GM21360 (cell line): ENCODE measurements at regions not wholly inside any gene's neighbourhood (a gene's known extent, or its start where the extent isn't known, plus 50 kb on each side); places are given as distances from the start of the nearest gene placed in this dataset.
"Not testable (repeated sequence)": the region's sequence is repeated elsewhere in the genome, so short reads cannot be mapped to it uniquely, and the experiment has no call there.

ENCODE experiments used
- ATAC-seq: cut with Tn5 transposase; IDR thresholded peaks from one replicate; pipeline ENCODE4 v1.9.1; 2021; ENCODE audit warnings: mild to moderate bottlenecking, moderate library complexity; ENCODE audit not compliant: unreplicated experiment

DNA sequence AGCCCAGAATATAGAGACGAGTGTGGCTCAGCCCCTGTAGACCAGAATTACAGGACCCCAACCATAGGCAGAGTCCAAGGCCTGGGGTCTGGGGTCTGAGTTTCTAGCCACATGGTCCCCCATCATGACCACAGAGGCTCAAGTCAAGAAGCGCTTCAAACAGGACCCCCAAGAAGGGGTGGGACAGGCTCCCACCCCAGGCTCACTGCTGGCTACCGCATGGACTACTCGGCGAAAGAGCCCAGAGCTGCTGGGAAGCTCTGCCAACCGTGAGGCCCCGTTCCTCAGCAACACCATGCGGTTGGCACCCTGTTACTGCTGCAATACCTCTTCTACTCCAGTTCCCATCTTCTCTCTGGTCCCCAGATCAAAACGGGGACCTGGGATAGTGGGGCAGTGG lies 254.8 kb downstream of the TEX29 start:
- ATAC-seq: no peak

DNA sequence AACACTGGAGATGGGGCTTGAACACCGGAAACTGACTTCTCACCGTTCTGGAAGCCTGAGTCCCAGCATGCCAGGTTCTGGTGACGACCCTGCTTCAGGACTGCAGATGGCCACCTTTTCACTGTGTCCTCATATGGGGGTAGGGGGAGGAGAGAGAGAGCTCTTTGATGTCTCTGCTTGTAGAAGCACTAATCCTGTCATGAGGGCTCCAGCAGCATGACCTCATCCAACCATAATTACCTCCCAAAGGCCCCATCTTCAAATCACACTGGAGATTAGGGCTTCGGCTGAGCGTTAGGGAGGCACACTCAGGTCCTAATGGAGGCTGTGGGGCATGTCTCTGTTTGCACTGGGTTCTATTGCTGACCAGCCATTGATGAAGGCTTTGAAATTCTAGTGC lies 255.3 kb downstream of the TEX29 start:
- ATAC-seq: no peak

DNA sequence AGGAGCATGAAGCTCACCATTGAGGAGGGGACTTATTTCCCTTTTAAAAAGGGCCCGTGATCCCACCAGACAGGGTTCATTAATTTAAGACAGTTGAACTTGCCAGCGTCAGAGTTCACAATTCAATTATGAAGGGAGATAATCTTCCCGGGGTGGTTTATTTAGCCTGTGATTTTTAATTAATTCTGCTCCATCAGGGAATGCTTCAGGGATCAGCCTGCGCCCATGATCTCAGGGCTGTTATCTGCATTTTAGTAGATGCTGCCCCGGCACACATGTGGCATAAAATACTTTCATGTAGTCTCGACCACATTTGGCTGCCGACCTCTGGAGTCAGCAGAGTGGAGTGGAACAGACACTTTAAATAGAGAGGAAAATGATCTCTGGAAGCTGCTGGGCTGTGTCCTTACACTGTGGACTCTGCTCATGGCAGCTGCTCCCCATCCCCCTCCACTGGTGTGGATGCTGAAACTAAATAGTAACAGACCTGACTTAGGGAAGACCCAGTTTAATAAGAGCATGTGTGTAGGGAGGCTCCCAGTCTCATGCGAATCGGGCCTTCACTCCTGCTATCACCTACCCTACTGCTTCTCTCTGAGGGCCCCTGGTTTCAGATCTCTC lies 256.9 kb downstream of the TEX29 start:
- ATAC-seq: no peak

DNA sequence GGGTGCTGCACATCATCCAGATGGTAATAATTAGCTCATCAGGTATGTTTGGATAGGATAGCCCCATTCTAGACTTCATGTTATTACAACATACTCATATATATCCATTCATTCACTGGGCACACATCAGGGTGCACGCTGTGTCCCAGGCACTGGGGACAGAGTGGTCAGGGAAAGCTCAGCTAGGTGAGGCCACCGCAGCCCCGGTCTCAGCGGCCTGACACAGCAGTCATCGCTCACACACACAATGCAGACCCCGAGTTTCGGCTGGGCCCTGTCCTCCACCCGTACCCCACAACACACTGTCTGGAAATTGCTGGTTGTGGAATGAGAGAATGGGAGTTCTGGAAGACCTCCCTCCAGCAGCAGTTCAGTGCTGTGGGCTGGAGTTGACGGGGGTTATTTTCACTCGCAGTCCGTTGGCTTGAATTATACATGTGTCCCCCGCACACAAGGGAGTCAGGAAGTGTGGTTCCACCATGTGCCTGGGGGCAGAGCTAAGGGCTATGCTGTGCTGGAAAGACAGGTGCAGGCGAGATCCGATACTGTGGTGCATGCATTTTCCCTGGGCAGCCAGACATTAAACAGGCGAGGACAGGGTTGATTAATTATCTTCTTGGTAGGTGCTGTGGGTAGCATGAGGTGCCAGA lies 257.6 kb downstream of the TEX29 start:
- no peak for ATAC-seq

DNA sequence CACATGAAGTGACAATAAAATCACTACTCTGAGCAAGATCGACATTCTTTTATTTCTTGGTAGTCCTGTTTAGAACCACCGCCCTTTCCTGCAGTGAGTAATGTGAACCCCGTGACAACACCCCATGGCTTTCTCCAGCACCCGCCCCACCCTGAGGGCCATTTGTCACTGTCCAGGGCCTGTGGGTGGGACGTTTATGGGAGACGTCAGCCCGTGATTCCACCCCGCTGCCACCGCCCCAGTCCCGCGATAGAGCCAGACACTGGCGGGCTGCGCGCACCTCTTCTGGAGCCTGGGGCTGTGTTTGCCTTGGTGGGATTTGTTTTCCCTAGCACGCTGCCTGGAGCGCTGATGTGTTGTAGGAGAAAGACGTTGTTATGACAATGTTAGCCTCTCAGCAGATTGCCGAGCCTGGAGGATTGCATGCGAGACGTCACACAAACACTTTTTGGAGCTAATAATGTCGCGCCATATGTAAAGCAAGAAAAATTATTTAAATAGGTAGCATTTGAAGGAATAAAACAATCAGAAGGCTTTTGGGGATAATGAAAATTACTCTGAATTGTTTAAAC lies 263.7 kb downstream of the TEX29 start:
- ATAC-seq: no peak

DNA sequence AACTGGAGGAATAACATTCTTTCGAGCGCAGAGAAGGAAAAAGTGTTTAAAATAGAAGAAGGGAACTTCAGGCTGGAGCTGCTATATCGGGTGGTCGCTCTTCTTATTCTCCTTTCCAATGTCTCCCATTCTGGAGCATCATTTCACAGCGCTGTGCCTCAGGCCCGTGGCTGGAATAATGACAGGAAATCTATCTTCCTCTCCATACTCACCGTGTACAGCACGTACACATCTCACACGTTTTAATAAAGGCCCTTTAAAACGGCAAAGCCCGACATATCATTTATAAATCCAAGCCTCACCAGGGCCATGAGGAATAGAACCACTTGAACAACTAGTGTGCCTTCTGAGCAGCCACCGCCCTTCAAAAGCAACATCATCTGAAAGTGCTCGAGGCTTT lies 264.4 kb downstream of the TEX29 start:
- no peak for ATAC-seq

DNA sequence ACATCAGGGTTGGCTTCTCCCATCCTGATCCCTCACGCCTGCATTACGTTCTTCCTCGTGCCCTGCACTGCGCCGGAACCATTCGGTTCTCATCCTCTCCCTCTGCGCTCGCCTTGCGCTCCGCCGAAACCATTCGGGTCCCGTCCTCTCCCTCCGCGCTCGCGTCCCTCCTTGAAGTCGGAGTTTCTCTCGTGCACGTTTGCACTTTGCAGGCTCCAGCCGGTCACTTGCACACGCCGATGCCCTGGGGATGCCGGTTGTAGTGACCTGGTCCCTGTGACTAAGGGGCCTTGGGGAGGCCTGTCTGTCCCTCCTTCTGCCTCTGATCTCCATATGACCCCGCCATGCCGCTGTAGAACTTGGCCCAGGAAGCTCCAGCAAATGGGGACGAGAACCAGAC lies 265.8 kb downstream of the TEX29 start:
- no peak for ATAC-seq

DNA sequence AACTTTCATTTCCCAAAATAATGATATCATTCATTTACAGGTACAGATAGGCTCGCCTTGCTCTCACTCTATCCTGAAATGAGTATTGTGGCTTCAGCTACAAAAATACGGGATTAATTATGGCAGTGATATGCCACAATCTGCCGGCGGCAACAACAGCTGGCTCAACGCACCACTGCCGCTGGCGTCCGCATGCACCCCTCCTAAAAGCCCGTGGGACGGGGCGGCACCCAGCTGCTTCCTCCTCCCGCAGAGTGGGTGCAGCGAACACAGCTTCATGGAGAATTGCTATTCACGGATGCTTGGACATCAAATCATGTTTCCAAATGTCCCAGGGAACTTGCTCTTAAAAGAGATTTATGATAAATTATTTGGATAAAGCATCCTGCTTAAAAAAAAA lies 266.8 kb downstream of the TEX29 start:
- no peak for ATAC-seq

DNA sequence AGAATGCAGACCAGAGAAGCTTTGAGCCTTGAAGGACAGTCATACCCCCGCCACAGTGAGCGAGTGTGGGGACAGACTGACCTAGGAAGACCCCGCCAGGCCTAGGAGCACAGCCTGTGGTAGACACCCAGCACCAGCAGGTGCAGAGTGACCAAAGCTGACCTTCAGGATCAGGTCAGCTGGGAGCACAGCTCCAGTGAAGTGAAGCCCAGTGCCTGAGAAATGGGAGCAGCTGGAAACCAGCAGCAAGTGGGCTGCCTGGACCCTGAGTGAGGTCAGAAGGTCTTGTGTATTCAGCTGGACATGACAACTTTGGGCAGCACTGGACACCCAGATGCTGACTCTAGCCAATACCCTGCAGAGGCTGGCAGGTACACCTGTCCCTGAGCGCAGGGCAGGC lies 268.9 kb downstream of the TEX29 start:
- ATAC-seq: no peak

DNA sequence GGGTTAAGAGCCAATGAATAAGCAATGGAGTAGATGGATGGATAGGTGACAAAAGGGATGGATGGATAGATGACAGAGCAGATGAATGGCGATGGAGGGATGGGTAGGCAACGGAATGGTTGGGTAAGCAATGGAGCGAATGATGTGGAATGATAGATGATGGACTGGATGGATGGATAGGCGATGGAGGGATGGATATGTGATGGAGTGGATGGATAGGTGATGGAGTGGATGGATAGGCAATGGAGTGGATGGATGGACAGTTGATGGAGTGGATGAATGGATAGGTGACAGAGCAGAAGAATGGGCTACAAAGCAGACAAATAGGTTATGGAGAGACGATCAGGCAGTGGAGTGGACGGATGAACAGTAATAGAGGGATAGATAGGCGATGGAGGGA lies 269.6 kb downstream of the TEX29 start:
- no peak for ATAC-seq

DNA sequence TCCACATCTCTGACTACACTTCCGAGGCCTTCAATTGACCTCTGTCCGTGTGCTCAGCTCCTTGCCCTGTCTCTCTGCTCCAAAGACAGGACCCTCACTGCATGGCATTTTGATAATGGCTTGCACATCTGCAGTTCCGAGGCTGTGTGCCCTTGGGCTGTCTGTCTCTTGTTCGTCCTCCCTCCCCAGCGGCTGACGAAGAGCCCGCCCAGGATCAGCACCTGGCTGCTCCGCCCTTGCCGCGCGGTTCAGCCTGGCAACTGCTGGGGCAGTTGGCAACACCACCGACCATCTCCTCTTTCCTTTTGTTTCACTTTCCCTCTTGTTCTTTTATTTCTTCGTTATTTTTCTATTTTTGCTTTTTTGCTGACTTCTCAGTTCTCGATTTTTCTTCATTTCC lies 270.4 kb downstream of the TEX29 start:
- ATAC-seq: no peak

DNA sequence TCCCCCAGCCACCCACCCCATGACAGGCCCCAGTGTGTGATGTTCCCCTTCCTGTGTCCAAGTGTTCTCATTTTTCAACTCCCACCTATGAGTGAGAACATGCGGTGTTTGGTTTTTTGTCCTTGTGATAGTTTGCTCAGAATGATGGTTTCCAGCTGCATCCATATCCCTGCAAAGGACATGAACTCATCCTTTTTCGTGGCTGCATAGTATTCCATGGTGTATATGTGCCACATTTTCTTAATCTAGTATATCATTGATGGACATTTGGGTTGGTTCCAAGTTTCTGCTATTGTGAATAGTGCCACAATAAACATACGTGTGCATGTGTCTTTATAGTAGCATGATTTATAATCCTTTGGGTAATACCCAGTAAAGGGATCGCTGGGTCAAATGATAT lies 273.0 kb downstream of the TEX29 start:
- not testable (repeated sequence) for ATAC-seq

DNA sequence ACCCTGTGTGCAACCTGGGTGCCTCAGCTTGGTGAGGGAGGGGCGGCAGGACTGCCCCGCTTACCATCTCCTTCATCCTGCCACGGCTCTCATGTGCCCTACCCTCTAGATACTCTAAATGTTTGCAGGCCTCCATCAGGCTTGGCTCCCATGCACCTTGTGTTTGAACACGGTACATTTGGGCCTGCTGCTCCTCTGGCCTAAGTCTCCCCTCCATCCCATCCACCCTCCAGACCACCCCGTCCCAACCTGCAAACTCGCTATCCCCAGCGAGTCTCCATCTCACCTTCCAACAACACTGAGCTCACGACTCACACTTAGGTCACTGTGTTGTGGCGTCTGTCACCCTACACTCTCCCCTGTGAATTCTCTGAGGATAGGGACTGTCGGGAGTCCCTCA lies 274.2 kb downstream of the TEX29 start:
- ATAC-seq: no peak

DNA sequence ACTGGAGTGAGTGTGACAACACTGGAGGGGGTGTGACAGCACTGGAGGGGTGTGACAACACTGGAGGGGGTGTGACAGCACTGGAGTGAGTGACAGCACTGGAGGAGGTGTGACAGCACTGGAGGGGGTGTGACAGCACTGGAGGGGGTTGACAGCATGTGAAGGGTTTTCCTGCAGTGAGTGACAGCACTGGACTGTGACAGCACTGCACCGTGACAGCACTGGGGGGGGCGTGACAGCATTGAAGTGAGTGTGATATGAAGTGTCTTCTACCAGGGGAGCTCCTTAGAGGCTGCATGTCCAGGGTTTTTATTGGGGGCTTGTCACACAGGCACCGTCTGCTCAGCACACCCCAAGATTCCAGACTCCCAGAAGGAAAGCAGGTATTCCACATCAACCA lies 274.8 kb downstream of the TEX29 start:
- no peak for ATAC-seq

DNA sequence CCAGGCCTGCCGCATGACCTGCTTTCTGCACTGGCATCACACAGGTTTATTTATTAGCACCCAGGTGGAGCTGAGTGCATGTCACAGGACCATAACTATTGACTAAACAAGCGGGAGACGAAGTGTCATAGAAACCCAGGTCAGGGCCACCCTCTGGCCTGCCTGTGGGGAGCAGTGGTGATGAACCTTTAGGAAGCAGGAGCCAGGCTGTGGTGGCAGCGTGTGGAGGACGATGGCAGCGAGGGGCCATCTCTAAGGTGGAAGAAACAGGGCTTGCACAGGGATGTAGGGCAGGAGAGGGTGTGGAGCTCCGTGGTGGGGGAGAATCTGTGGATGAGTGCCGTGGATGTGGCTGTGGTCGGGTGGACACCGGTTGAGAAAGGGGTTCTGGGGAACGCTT lies 275.3 kb downstream of the TEX29 start:
- no peak for ATAC-seq

DNA sequence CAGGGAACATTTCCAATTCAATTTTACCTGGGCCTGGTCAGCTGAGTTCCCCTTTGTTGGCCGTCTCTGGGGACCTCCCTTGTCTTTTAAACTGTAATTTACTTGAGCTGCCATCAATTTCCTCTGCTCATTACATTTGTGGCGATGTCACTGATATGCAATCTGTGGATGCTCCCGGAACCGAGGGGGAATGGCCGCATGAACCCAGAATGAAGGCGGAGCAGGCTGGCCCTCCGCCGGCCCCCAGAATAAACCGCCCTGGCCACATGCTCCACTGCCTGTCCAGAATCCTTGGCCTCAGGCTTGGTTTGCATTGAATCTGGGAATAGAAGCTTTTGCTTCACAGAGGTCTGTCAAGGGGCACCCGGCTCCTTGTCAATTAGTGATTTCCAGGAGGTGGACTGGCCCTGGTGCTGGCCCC lies 276.8 kb downstream of the TEX29 start:
- no peak for ATAC-seq

DNA sequence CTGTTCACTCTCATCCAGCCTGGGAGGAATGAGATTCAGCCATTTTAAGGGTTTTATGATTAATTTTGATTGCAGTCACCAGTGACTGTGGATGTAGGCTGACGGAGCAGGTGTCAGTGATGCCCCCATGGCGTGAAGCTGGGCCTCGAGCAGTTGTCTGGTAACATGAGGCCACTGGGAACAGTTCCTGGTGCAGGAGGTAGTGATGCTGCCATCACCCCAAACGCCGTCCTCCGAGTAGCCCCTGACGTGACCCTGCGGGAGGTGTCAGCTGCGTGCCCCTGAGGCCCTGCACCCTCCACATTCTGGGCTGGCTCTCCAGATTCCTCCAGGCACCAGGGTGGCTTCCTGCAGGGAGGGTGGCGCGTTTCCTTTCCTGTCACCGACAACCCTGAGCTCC lies 277.2 kb downstream of the TEX29 start:
- no peak for ATAC-seq

DNA sequence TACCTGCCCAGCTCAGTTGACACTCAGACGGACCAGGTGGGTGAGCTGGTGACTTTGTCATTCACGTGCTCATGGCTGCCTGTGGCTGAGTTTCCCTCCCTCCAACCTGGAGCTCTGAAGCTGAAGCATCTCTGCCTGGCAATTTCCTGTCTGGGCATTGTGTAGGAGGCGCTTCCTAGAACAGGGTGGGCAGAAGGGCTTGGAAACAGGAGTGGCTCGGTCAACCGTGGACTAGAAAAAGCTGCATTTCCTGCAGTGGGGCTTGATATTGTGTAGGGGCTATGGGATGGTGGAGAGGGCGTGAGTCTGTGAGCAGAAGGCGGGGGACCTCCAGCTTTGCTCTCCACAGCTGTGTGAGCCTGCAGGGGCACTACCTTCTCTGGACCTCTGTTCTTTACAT lies 278.3 kb downstream of the TEX29 start:
- no peak for ATAC-seq

DNA sequence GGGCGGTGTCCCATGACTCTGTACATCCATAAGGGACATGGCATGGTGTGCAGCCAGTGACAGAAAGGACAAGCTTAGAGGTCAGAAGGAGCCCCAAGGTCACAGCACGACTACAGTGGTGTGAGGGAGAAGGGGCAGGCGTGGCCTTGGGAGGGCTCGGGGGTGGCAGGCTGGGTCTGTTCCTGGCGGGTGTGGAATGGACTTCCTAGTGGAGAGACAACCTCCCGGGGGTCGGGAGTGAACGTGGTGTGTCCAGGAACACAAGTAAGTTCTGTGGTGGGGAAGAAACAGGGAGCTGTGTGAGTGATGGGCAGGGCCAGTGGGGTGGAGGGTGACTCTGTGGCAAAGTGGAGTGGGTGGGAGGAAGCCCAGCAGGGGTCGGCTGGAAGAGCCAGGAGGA lies 279.3 kb downstream of the TEX29 start:
- no peak for ATAC-seq

DNA sequence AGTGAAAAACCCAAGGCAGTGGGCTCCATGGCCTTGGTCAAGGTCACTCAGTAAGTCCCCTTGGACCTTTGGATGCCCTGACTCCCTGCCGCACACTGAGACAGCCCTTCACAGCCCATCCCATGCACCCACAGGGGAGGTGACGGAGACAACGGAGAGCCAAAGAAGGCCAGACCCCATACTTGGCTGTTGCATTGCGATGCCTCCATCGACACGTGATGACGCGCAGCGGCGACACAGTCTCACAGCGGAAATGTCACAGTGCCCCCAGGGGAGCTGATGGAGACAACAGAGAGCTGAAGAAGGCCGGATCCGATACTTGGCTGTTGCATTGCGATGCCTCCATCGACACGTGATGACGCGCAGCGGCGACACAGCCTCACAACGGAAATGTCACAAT lies 282.4 kb downstream of the TEX29 start:
- ATAC-seq: no peak

DNA sequence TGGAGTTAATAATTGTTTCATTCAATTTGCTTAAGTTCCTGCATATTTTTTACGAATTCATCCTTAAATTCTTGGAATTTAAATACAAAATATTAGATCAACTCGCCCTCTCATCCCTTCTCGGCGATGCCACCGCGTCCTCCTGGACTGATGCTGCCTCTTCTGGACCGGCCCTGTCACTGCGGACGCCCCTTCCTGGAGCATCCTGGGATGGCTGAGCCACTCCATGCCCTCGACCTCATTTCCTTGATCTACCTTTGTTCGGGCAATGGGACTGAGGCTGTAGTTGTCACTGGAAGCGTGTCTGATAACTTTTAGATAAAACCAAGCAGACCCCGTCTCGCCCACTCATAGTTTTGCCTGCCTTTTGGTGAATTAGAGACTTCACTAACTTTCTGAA lies 283.7 kb downstream of the TEX29 start:
- no peak for ATAC-seq

DNA sequence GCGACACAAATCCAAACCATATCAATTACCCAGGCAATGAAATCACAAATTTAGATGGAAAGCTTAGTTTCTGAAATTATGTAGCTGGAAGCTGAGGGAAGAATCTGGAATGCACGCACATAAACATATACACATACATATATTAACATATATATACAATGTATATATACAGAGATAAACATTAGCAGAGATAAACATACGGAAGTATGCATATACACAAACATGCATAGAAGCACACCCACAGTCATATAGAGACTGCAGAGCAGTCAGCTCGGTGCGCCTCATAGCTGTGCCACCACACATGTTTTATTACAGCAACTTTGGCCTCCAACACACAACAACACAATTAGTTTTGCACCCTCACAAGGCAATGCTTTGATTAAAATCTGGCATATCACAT lies 288.1 kb downstream of the TEX29 start:
- no peak for ATAC-seq

DNA sequence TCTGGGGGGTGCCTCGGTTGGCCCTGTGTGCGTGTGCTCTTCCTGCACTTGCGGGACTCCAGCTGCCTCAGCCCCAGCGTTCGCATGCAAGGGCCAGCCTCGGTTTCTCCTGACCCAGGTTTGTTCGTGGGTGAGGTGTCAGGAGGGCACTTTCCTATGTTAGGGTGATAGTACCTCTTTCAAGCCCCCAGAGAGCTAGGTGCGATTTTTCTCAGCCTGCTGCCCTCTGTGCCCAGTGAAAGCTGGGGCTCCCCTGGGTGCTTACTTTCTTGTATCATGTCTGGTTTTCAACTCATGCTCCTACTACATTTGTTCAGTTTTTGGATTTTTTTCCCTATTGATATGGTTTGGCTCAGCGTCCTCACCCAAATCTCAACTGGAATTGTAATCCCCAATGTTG lies 289.2 kb downstream of the TEX29 start:
- ATAC-seq: no peak
